Endothelial cell (in vitro differentiated cells): ENCODE measurements at regions not wholly inside any gene's neighbourhood (a gene's known extent, or its start where the extent isn't known, plus 50 kb on each side); places are given as distances from the start of the nearest gene placed in this dataset.
"Not testable (repeated sequence)": the region's sequence is repeated elsewhere in the genome, so short reads cannot be mapped to it uniquely, and the experiment has no call there.

Experiments used
- DNase-seq: peaks from one replicate; pipeline ENCODE4 v3.0.0; 2021; ENCODE audit warnings: low spot score
- H3K27ac Mint-ChIP-seq: one replicate; pipeline ENCODE4 v1.8.0; 2021; ENCODE audit warnings: mixed read lengths, inconsistent platforms; ENCODE audit not compliant: unreplicated experiment
- H3K27me3 Mint-ChIP-seq: one replicate; pipeline ENCODE4 v1.8.0; 2021; ENCODE audit warnings: mild to moderate bottlenecking, moderate library complexity, mixed read lengths, inconsistent platforms; ENCODE audit not compliant: unreplicated experiment
- H3K36me3 Mint-ChIP-seq: one replicate; pipeline ENCODE4 v1.8.0; 2021; ENCODE audit warnings: mild to moderate bottlenecking, low read depth, mixed read lengths, inconsistent platforms; ENCODE audit not compliant: unreplicated experiment
- H3K4me1 Mint-ChIP-seq: one replicate; pipeline ENCODE4 v1.8.0; 2021; ENCODE audit warnings: mild to moderate bottlenecking, mixed read lengths, inconsistent platforms; ENCODE audit not compliant: unreplicated experiment
- H3K4me3 Mint-ChIP-seq: one replicate; pipeline ENCODE4 v1.8.0; 2021; ENCODE audit warnings: mild to moderate bottlenecking, mixed read lengths, inconsistent platforms; ENCODE audit not compliant: unreplicated experiment
- H3K9me3 Mint-ChIP-seq: one replicate; pipeline ENCODE4 v1.8.0; 2021; ENCODE audit warnings: mixed read lengths, inconsistent platforms; ENCODE audit not compliant: unreplicated experiment
- TF ChIP-seq, protein P1 (sequence below): fragments of 200-600 bp; sonication (generic); IDR thresholded peaks from one replicate; pipeline ENCODE4 v1.5.0; 2021; ENCODE audit warnings: antibody characterized with exemption; ENCODE audit not compliant: unreplicated experiment

DNA sequence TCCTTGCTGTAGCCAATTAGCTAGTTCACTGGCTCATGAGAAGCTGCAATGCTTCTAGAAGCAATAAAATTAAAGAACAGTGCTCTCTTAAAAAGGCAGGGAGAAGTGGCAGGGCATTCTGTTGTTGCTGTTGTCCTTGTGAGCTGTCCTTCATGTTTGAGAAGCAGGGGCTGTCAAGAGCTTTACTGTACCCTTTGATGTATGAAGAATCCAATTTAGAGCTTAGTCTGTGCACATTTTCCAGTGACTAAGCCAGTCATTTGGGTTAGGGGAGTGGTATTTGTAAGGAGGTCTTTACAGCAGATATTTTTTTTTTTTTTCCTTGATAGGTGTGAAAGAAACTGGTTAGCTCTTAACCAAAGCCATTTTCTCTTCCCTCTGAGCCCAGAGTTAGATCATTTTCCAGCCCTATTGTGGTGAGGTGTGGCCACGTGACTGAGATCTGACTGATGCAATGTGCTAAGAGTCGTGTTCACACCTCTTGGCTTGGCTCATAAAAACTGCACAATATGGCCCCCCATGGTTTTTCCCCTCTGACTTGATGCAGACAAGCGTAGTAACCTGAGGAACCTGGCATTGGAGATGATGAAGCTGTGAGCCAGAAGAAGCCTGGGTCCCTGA is 309.6 kb upstream of the TMTC4 start:
- no peak for DNase-seq
- Mint-ChIP-seq H3K27ac (no peak overlapping the region), H3K9me3 (no peaks in the 10 kb centered on the region), H3K4me3 (no peak overlapping the region), H3K4me1 (peaks cover 10% of the 10 kb centered on the region), H3K36me3 (no peaks in the 10 kb centered on the region), H3K27me3 (no peaks in the 10 kb centered on the region)
- TF ChIP-seq, protein P1, sequence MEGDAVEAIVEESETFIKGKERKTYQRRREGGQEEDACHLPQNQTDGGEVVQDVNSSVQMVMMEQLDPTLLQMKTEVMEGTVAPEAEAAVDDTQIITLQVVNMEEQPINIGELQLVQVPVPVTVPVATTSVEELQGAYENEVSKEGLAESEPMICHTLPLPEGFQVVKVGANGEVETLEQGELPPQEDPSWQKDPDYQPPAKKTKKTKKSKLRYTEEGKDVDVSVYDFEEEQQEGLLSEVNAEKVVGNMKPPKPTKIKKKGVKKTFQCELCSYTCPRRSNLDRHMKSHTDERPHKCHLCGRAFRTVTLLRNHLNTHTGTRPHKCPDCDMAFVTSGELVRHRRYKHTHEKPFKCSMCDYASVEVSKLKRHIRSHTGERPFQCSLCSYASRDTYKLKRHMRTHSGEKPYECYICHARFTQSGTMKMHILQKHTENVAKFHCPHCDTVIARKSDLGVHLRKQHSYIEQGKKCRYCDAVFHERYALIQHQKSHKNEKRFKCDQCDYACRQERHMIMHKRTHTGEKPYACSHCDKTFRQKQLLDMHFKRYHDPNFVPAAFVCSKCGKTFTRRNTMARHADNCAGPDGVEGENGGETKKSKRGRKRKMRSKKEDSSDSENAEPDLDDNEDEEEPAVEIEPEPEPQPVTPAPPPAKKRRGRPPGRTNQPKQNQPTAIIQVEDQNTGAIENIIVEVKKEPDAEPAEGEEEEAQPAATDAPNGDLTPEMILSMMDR: no peak

DNA sequence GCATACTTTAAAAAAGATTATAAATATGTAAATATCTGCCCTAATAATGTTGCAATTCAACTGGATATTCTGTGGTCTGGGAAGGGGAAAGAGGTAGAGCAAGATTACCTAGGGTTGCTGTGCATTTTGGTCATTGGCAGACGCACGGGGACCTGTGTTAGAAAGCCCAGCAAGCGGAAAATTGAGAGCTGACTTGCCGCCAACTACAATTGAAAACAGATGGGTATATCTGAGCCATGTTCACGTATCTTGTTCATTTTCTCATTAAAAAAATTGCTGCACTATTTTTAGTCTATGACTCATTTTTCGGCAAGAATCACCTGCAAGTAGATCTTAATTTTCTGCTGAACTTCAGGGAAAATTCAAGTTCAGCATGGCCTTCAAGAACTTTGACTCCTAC is 308.5 kb upstream of the TMTC4 start:
- no peaks in the 10 kb centered on the region for H3K9me3 Mint-ChIP-seq
- TF ChIP-seq, protein P1: no peak
- H3K4me1 Mint-ChIP-seq: peaks cover 10% of the 10 kb centered on the region
- H3K27me3 Mint-ChIP-seq: no peaks in the 10 kb centered on the region
- DNase-seq: no peak
- no peak overlapping the region for H3K4me3 Mint-ChIP-seq
- H3K36me3 Mint-ChIP-seq: no peaks in the 10 kb centered on the region
- no peak overlapping the region for H3K27ac Mint-ChIP-seq

DNA sequence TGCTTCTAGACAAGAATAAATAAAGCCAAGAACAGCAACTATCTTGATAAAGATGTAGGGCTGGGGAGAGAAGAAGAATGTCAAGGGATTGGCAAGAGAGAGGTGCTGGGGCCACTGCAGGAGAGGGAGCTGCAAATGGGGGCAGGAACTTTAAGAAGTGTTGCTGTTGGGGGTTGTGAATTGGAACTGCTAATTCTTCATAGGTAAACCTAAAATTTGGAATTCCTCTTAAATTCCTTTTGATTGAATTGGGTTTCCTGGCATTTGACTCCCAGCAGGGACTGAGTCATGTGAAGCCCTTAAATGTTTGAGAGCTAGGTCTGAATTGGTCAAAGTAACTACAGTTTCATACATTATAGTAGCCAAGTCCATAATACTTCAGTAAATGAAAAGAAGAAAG is 305.6 kb upstream of the TMTC4 start:
- Mint-ChIP-seq H3K36me3 (no peaks in the 10 kb centered on the region), H3K9me3 (no peaks in the 10 kb centered on the region), H3K4me3 (no peak overlapping the region), H3K27me3 (no peaks in the 10 kb centered on the region), H3K27ac (no peak overlapping the region), H3K4me1 (no peaks in the 10 kb centered on the region)
- no peak for DNase-seq
- TF ChIP-seq, protein P1: no peak

DNA sequence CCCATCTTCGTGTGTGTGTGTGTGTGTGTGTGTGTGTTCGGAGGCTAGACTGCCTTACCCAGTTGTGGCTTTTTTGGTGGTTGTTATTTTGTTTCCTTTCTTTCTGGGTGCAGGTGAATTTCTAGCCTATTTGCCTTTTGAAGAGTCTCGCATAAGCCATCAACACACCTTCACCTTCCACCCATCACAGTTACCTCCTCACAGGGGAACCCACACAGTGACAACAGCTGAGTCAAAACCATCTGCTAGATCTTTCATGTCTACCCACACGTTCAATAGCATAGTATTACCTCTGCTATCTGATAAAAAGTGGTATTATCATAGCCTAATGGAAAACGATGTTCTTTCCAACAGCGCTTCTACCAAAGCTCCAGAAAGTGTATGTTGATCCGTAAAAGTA is 303.2 kb upstream of the TMTC4 start:
- Mint-ChIP-seq H3K36me3 (no peaks in the 10 kb centered on the region), H3K27me3 (no peaks in the 10 kb centered on the region), H3K4me1 (no peaks in the 10 kb centered on the region), H3K9me3 (no peaks in the 10 kb centered on the region), H3K27ac (no peak overlapping the region), H3K4me3 (no peak overlapping the region)
- no peak for DNase-seq
- TF ChIP-seq, protein P1: no peak

DNA sequence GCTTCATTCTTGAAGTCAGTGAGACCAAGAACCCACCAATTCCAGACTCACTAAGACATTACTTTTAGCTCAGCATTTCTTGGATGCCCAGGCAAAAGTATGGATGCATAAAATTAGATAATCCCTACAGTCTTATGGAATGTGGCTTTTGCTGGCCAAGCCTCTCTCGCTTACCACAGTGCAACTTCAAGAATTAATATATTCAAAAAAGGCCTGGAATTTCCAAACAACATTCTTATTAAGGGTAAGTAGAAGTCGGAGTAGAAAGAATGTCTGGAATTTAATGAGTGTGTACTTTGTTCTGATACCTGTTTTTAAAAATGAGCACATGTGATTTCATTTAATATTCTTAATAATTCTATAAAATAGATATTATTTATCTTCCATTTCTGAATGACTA is 302.4 kb upstream of the TMTC4 start:
- no peak for DNase-seq
- no peak overlapping the region for H3K4me3 Mint-ChIP-seq
- H3K9me3 Mint-ChIP-seq: no peaks in the 10 kb centered on the region
- H3K36me3 Mint-ChIP-seq: no peaks in the 10 kb centered on the region
- H3K27me3 Mint-ChIP-seq: no peaks in the 10 kb centered on the region
- TF ChIP-seq, protein P1: no peak
- H3K27ac Mint-ChIP-seq: no peak overlapping the region
- no peaks in the 10 kb centered on the region for H3K4me1 Mint-ChIP-seq

DNA sequence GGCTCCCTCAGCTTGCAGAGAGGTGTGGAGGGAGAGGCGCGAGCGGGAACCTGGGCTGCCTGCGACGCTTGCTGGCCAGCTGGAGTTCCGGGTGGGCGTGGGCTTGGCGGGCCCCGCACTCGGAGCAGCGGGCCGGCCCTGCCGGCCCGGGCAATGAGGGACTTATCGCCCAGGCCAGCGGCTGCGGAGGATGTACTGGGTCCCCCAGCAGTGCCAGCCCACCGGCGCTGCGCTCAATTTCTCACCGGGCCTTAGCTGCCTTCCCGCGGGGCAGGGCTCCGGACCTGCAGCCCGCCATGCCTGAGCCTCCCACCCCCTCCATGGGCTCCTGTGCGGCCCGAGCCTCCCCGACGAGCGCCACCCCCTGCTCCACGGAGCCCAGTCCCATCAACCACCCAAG is 301.1 kb upstream of the TMTC4 start:
- not testable (repeated sequence) for H3K9me3 Mint-ChIP-seq, DNase-seq, H3K27ac Mint-ChIP-seq, H3K4me1 Mint-ChIP-seq, H3K4me3 Mint-ChIP-seq, H3K27me3 Mint-ChIP-seq, H3K36me3 Mint-ChIP-seq
